NOMO-1 treated with dmso at 0.1 percent for 144 hours (cell line): ENCODE measurements at regions not wholly inside any gene's neighbourhood (a gene's known extent, or its start where the extent isn't known, plus 50 kb on each side); places are given as distances from the start of the nearest gene placed in this dataset.
"Not testable (repeated sequence)": the region's sequence is repeated elsewhere in the genome, so short reads cannot be mapped to it uniquely, and the experiment has no call there.

Source experiments
- DNase-seq: peaks from one replicate; lab custom pipeline; 2025; ENCODE audit not compliant: unreplicated experiment; lab: John Stamatoyannopoulos, UW

DNA sequence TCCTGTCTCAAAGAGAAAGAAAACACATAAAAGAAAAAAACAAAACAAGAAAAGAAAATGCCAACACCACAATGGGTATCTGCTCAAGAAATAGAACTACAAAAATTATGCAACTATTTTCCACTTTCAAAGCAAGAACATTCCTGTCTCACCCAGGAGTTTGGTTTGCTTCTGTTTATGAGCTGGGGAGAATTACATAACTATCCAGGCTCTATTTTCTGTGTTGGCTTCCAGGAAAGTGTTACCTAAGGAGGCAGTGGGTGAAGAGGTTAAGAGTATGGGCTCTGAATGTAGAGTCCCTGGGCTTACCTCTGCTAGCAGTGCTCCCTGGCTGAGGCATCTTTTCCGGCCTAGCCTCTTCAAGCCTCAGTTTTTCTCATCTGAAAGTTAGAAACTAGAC lies 426.7 kb downstream of the MIAT start:
- DNase-seq: no peak

DNA sequence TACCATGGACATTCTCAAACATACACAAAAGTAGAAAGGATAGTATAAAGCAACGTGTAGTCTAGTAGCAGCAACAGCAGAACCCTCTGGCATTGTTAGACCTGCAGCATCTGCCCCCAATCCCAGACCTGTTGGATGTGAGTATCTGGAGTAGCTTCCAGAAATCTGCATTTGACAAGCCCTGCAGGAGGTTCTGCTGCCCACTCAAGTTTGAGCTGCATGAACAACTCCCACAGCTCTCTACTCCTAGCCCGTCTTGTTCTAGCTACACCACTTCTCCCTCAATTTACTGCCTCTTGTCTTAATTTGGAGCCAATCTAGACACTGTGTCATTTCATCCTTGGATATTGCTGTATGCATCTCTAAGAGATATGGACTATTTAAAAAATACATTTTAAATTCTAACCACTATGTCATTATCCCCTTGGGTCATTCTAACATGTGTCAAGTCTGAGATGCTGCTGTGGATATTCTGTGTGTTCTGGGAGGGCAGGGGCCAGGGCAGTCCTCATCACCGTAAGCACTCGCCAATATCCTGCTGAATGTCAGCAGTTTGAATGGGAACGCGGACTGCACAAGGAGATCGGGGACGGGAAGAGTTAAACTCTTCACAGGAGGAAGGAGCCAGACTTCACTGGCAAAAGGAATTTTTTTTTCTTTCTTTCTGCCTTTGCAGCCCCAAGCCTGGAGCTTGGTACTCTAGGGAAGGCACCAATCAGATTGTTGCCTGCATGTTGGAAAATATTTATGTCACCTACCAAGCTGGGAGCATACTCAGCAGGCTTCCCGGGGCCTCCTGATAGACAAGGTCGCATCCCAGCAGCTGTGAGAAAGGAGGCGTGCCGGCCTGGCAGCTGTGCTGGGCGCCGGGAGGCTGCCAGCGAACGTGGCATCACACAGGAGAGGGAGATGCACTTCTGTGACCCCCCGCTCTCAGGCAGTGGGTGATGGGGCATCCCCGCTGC lies 429.0 kb downstream of the MIAT start:
- DNase-seq: no peak

DNA sequence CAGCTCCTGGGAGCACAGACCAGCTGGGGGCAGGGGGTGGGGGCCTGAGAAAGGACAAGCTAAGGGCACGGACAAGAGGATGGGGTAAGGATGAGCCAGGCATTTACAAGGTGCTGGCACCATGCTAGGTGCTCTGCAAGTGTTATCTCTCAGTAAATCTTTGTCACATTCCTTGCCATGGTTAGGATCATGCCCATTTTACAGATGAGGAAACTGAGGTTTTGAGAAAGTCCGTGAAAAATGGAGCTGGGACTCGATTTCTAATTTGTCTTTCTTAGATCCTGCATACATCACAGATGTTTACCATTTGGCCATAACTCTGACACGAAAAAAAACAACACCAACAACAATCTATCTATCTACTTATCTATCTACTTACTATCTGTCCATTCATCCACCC lies 429.7 kb downstream of the MIAT start:
- DNase-seq: no peak

DNA sequence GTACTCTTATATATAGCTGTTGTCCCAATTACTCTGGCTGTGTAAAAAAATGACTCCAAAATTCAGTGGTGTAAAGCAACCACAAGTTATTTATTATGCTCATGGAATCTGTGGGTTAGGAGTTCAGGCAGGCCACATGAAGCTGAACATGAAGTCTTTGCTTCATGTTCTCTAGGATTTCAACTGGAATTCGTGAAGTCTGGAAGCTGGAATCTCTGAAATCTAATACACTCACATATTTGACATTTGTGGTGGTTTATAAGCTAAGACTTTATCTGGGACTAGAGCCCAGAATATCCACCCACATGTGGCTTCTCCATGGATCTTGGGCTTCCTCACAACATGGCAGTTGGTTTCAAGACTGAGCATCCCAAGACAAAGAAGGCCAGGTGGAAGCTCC lies 430.6 kb downstream of the MIAT start:
- no peak for DNase-seq

DNA sequence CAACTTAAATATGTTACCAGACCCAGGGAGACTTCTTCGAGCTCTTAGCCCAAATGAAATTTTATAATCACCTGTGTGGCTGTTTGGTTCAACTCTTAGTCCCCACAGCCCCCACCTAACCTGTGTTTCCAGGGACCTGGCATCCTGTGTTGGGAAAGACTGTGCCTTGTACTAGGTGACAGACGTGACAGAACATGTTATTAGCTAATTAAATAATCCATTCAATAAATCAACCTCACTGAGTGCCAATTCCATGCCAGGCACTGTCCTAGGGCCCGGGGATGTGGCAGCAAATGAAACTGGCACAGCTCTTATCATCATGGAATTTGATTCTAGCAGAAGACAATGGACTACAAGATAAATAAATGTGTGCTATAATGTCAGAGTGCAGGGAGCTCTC lies 431.9 kb downstream of the MIAT start:
- DNase-seq: no peak

DNA sequence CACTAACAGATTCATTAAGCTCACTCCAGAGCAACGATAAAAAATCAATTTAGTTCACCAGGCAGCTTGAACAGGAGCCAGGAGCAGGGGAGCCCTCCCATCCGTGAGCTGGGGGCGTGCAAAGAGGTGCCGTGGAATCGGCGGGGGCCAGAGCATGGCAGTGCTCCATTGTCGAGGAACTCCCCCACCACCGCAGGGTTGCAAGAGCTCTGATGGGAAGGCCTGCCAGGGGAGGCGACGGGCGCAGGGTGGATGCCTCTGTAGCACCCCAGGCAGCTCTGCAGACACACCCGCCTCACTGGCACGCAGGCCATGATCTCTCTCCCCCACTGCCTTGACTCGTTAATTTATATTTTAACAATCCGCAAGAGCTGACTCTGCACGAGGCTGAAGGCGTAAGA lies 433.2 kb downstream of the MIAT start:
- DNase-seq: no peak

DNA sequence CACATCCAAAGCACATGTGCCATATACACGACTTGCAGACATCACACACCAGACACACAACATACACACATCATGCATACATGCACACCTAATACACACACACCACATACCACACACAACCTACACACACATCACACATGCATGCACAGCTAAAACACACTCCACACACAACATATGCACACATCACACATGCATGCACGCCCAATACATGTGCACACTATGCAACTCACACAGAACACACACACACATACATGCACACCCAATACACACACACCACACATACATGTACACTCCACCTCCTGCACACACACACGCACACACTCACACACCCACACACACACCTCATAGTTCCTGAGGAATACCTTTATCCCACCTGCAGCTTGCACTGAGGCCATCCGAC lies 436.0 kb downstream of the MIAT start:
- DNase-seq: no peak

DNA sequence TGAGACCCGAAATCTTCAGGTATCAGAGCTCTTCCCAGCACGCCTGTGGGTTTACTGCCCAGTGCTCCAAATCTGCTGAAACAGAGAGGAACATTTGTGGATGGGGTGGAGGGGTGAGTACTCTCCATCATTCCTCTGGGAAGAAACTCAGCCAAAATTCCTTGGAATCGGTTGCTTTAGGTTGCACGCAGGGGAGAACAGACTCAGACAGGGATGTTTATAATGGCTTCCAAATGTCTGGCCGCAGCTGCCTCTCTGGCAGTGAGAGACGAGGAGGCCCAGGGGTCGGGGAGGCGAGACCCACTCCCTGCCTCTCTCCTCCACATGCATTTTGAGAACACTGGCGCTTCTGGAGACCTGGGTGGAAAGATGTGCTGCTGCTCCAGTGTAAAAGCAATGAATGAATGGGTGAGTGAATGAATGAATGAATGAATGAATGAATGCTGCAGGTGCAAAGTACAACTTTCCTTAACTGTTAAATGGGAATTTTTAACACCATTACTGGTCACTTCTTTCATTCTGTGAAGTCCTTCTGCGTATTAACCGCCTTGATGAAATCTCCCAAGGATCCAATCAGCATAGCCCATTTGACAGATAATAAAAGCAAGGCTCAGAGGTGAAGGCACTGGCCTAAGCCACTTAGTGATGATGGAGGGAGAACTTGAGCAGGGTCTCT lies 437.4 kb downstream of the MIAT start:
- DNase-seq: no peak

DNA sequence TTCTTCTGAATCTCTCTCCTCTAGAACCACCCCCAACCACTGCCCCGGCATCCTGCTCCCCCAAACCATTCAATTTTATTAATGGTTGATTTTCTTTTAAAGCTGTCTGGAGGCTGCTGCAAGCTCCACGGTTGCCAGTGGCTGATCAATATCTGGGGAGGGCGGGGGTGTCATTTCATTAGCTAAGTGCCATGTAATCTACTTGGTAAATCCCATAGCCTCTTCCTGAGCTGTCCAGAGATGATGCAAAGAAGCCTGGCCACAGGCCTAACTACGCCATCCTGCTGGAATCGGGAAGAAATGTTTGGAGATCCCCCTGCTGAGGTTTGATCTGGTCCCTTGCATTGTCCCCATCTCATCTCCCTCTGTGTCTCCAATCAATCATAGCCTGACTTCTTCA lies 440.1 kb downstream of the MIAT start:
- DNase-seq: no peak

DNA sequence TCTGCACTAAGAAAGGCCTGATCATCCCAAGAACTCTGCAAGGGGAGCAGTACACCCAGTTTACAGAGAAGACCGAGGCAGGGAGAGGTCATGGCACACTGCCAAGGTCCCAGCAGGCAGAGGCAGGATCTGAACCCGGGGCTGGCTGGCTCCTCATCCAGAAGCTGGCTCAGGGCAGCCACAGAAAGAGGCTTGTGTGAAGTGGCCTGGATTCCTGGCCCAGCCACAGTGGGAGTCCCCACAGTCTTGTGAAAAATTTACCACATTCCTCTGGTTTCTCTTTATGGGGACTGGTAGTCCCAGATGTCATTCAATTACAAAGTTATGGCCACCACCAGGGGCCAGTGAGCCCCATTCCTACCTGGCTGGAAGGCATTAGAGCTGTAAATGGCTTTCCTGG lies 440.5 kb downstream of the MIAT start:
- DNase-seq: no peak

DNA sequence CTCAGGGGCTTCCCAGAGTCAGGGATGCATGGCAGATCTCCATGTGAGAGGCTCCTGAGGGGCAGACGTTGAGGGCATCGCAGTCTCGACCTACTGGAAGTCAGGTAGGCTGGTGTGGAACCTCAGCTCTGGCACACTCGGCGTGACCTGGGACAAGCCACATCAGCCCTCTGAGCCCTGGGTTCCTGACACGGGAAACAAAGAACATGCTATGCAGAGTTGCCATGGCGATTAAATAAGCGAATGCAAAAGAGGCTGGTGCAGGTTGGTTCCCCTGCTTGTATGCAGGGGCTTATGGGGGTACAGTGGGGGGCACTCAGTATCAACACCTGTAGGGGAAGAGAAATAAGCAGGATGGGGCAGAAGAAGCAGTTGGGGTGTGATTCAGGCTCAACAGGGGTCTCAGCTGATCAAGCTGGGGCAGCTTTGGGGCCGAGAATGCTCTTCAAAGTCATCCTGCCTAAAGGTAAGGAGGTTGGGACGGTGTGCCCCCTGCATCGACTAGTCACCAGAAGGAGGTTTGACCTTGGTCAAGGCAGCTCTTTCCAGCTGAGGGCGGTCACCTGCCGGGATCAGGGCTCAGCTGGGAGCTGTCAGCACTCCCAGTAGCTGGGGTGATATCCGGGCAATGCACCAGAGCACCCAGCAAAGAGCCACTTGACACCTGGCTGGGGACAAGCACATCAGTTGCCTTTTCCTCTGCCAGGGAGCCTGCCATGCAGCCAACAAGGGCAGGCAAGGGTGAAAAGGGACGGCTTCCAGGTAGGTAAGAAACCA lies 442.7 kb downstream of the MIAT start:
- no peak for DNase-seq

DNA sequence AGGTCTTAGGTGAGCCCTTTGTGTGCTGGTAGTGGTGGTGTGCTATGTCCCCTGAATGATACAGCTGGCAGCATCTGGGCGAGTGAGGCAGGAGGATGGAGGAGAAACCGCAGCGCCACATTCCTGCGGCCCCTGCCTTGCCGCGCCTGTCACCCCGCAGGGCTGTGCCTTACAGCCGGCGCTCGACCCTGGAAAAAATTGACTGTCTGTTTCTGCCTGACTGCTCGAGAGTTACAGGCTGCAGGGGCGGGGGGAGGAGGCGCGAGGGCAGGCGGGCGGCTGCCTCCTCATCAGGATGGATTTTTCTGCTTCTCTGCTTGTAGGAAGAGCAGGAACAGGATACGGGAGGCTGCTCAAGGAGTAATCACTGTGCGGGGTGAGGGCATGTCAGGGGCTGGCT lies 443.4 kb downstream of the MIAT start:
- DNase-seq: no peak

DNA sequence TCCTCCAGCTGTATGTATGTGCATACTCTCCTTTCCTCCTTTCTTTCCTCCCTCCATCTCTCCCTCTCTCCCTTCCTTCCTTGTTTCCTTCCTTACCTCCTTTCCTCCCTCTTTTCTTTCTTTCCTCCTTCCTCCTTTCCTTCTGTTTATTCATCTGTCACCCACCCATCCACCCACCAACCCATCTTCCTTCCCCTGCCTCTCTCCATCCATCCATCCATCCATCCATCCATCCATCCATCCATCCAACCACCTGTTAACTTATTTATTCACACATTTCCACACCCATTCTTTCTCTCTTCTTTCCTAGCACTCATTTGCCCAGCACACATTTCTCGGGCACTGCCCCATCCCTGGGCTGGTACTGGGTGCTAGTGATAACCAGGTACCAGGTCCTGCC lies 443.9 kb downstream of the MIAT start:
- DNase-seq: no peak

DNA sequence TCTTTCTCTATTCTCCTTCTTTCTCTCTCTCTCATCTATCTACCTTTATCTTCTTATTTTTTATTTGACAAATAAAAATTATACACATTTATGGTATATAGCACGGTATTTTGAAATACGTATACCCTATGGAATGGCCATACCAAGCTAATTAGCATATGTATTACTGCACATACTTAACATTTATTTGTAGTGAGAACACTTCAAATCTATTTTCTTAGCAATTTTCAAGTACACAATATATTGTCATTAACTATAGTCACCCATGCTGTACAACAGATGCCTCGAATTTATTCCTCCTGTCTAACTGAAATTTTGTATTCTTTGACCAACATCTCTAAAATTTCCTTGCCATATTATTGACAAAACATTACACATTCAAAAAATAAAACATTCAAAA lies 447.1 kb downstream of the MIAT start:
- DNase-seq: no peak

DNA sequence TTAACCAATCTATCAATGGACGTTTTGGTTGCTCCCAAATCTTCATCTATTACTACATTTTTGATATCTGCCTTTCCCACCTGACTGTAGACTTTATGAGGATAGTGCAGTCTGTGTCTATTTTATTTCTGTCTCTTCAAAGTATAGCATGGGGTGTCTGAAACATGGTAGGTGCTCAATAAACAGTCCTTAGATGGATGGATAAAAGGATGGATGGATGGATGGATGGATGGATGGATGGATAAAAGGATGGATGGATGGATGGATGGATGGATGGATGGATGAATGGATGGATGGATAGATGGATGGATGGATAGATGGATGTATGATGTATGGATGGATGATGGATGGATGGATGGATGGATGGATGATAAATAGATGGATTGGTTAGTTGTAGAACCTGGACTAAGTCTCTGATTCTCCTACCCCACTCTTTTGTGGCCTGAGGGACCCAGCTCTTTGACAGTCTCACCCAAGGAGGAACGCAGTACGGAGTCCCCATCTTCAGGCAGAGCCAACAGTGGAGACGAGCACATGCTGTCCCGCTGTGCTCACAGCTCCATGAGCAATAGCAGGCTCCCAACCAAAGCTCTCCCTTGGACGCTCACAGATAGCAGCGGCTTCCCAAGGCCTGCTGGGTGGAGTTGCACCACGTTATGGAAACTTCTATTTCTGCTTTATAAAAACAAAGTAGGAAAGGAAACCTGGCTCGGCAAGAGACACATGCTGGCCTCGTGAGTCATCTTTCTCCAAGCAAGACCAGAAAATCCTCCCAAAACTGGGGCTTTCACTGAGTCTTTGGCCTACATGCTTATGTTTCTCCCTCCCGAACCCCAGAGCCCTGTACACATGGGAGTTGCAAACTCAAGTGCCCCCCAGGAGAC lies 448.0 kb downstream of the MIAT start:
- no peak for DNase-seq

DNA sequence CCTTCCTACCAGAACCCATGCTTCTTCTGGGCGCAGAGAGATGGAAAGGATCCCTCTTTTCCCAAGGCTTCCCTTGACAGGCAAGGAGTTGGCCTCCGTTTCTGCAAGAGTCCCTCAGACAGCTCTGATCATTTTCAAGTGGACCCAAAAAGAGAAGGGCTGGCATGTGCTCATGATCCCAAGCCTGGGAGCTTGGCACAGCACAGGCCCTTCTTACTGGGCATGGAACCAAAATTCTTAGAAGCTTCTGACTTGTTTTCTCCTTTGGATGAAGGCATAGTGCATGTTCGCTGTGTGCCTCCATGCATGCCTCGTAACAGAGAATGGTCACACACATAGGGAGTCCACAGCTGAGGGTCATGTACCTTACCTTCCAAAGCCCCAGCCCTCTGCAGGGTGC lies 449.6 kb downstream of the MIAT start:
- DNase-seq: no peak

DNA sequence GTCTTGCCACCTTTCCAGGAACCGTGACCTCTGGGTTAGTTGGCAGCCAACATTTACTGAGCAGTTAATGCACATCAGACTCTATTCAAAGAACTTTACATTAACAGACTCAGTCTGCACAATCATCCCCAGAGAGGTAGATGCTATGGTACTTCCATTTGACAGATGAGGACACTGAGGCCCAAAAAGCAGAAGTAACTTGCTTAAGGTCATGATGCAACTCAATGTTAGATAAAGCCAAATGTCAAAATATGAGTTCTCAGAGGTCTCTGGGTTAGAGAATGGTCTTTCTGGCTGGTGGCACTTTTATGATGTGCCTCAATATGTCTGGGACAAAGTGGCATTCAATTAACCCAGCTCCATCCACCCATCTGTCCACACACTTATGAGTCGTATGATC lies 450.0 kb downstream of the MIAT start:
- DNase-seq: no peak

DNA sequence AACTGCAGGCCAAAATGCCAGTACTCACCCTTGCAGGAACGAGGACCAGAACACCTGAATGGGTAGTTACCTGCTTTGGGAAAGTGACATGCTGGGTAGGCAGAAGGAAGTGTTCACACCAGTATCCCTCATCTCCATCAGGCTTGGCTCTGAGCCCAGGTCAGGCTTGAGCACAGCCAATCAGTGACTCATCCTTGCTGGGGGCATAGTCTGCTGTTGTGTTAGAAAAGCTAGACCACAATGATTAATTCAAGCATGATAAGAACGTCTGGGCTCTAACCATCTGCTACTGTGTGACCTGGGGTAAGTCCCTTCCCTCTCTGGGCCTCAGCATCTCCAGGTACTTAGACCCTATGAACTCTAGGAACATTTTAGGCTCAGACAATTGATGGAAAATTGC lies 450.4 kb downstream of the MIAT start:
- no peak for DNase-seq

DNA sequence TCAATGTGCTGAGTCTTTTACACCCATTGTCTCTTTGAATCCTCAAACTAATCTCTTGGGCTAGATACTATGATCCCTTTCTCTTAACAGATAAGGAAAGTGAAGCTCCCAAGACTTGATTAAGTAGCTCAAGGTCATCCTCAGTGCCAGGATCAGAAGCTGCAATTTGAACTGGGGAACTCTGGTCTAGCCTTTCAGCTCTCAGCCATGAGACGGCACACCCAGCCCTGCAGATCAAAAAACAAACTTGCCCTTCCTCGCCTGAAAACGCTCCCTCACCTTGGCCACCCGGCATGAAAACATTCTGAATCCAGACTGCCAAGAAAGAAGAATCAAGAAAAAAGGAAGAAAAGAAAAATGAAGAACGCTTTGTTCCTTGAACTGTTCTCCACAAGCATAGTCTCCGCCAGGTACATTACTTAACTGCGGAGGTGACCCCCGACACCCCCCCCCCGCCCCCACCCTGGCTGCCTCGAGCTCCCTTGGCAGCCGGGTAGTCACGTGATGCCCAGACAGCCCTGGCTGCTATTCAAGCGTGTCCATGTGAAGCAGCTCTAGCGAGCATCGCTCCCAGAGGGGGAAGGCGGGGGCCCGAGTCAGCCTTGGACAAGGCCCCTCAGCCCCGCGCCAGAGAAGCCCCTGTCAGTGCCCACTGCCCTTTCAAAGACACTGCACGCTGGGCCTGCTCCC lies 451.2 kb downstream of the MIAT start:
- no peak for DNase-seq

DNA sequence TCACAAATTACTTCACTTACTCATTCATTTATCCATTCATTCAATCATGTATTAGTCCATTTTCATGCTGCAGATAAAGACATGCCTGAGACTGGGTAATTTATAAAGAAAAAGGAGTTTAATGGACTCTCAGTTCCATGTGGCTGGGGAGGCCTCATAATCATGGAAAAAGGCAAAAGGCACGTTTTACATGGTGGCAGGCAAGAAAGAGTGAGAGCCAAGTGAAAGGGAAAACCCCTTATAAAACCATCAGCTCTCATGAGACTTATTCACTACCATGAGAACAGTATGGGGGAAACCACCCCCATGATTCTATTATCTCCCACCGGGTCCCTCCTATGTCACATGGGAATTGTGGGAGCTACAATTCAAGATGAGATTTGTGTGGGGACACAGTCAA lies 452.0 kb downstream of the MIAT start:
- DNase-seq: not testable (repeated sequence)
